NOMO-1 treated with dmso at 0.1 percent for 144 hours (cell line): ENCODE measurements at regions not wholly inside any gene's neighbourhood (a gene's known extent, or its start where the extent isn't known, plus 50 kb on each side); places are given as distances from the start of the nearest gene placed in this dataset.

Experiments used
- DNase-seq: peaks from one replicate; lab custom pipeline; 2025; ENCODE audit not compliant: unreplicated experiment; lab: John Stamatoyannopoulos, UW

DNA sequence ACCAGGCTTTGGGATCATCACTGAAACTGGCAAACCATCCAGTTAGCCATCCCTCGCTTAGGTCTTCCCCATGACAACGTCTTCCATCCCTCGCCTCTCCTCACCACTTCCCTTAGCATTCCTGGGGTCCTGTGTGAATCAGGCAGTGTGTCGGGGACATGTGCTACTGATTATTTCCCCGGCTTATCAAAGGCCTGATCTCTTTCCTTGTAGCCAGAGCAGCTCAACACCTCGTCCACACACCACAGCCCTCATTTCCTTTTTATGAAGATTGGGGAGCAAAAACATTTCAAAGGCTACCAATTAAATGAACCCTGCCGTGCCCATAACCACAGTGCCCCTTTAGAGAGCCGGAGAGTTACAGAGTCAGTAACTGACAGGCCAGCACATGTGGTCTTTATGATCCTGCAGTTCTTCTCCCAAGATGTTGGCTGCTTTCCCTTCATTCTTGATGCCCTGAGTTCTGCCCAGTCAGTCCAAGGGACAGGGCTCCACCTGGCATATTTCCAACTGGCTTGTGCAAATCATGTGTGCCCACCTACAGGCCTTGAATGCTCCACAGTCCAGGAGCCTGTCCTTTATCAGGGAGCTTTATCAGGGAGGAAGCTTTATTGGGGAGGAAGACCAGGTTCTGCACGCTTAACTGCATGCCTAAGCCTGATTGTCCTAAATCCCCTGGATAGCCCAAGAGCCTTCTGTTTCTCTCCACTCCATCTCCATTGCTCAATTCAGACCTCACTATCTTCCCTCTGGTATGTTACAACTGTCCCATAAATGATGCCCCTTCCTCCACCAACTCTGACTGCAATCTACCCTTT is 343.1 kb downstream of the CYRIA start:
- no peak for DNase-seq

DNA sequence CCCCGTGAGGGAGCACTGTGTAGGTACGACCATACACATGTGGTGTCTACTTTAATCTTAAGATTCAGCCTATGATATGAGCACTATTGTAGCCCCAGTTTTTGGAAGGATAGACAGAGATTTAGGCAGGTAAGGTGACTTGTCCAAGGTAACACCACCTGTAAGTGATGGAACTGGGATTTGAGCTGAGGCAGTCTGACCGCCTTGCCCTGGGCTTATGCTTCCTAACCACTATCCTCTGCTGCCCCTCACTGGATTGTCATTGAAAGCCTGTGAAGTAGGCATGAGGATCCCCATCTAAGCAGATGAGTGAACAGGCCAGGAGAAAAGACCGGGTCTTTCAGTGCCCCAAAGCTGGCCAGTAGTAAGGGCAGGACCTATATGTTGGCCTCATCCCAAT is 343.8 kb downstream of the CYRIA start:
- DNase-seq: no peak

DNA sequence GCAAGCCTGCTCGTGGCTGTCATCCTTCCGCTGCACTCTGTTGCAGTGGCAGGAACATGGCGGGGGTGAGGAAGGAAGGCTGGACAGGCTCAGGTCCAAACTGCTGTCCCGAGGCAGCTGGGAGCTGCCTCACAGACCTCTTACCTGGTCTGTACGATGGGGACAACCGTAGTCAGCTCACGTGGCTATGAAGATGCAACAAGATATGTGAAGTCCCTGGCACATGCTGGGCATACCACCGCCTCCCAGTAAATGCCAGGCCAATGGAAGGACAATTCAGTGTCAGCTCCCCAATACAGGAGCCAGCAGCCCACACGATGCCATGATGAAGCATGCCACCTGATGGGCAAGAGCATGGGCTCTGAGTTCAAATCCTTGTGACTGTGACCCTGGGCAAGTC is 344.4 kb downstream of the CYRIA start:
- no peak for DNase-seq

DNA sequence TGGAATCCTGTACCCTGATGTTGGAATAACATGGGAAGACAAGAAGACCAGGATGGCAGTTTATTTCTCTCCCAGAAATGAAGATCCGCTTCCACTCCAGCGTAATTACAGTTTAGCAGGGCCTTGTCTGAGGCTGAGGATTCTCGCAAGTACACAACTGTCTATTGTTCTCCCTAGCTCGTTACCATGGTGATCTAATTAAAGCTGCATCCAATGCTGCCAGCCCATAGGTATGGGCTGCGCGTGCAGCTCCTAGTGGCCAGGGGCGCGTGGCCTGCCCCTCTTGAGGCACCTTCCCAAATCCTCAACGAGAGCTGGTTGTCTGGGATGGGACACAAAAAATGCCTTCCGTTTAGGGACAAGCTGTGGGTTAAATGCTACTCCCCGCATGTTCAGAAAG is 344.9 kb downstream of the CYRIA start:
- no peak for DNase-seq

DNA sequence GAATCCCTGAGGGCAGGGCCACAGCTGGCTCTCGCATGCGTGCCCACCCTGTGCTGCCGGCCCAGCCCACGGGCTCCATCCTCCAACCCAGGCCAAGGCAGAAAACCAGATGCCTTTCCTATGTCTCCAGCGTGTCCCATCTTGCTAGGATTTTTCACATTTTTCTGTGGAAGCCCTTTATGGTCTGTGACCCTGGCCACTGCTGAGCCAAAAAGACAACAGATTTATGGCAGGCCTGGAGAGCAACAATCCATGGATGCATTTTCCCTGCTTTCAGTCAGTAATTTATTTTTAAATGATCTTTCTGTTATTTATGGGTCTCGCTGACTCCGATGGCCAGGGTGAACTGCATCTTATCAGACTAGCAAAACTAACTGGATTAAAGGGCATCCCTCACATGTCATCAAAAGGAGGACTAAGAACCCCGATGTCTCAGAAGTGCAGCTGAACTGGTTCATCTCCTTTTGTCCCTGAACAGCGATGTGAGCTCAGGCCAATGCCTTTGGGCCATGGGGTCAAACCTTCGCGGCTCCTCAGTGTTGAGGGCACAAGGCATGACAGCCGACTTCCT is 346.0 kb downstream of the CYRIA start:
- no peak for DNase-seq

DNA sequence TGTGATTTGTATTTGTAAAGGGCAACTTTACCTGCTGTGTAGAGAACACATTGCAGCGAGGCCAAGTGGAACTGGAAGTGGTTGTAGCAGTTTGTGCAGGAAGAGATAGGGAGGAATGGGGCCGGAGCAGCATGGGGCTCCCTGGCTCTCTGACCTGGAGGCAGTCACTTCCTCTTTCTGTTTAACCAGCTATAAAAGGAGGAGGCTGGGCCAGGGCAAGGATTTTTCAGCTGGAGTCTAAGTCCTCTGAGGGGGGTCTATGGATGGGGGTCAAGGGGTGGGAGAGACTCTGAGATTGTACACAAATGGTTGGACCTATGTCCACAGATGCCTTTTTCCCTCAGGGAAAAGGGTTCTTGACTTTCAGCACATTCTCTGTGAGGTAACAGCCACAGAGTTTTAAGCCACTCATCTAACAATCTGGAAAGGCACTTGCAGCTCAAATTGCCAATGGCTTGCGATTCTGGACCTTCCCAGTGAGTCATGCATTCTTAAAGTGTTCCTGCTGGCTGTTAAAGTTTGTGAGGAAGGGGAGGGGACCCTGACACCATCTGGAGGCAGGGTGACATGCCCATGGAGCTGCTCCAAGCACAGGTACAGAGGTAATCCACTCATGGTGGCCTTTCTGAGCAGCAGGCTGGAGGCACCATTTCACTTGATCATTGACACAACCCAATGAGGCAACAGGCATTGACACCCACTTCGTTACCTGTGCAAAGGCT is 347.0 kb downstream of the CYRIA start:
- no peak for DNase-seq

DNA sequence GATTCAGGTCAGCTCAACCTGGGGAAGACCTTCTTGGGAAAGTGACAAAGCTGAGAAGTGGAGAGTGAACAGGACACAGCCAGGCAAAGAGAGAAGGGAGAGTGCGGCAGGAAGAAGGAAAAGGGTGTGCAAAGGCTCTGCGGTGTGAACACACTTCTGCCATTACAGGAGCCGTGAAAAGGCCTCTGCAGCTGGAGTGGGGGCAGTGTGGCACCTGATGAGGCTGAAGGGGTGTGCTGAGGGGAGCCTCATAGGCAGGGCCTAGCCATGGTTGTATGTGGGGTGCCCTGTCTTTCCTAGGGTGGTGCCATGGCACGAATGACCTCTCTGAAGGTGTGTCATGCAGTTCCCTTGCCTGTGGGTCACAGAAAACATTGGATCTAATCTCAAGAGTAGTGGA is 347.6 kb downstream of the CYRIA start:
- no peak for DNase-seq

DNA sequence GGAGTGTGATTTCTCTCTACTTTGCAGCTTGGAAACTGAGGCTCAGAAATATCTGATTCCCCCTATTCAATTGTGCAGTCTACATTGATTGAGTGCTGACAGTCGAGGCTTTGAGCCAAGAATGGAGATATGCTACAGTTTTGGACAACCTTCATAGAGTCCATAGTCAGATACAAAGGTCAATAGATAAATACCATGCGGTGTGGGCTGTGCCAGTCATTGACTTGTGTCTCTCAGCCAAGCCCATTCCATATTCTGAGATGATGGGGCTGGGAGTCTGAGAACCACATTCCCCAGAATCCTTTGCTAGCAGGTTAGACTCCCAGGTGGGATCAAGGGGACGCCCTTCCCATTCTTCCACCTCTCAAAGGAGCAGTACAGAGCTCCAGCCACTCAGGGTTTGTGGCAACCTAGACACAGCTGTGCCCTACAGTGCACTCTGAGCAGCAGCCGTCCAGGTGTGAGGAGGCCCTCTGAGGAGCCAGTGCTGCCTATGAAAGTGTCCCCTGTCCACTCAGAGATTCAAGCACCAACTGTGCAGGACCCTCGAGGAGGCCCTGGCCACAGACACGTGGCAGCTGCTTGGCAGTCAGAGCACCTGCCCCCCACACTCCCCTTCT is 348.3 kb downstream of the CYRIA start:
- DNase-seq: no peak

DNA sequence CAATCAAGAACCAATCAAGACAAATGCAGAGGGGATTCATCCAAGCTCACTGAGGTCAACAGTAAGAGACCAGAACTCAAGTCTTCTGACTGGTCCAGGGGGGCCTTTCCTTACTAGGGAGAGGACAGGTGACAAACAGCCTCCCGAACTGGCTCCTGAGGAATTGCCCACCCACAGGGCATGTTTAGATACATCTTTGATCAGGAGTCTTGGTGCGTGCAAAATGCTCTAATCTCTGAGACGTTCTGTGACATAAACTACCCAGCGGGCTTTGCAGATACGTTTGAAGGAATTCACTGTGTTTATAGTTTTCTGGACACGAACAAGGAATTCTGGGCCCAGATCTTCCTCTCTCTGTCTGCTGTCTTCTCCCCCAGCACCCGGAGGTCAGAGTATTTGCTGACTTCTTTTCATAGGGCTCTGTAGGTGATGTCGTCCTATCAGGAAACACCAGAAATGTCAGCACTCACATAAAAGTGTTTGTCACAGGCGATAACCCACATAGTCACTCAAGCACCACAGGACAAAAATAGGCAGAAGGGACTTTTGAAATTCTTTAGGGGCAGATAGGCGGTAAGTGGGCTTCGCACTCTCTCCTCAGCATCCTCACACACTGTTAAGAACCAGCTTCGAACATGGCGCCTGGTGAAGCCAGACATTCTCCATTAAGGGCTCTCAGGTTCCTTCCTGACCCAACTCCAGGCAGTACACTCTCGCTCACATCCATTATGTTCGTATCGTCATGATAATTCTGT is 349.0 kb downstream of the CYRIA start:
- no peak for DNase-seq

DNA sequence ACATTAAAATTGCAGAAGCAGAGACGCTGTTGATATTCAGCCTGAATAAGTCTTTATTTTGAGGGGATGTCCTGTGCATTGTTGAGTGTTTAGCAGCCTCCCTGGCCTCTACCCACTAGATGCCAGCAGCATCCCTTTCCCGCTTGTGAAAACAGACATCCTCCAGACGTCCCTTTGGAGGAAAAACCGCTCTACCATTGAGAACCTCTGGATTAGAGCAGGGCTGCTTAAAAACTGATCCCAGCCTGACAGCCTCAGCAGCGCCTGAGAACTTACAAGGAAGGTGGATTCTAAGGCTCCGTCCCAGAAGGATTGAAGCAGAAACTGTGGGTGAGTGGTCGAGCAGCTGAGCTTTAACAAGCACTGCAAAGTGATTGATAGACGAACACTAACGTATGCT is 349.7 kb downstream of the CYRIA start:
- DNase-seq: no peak

DNA sequence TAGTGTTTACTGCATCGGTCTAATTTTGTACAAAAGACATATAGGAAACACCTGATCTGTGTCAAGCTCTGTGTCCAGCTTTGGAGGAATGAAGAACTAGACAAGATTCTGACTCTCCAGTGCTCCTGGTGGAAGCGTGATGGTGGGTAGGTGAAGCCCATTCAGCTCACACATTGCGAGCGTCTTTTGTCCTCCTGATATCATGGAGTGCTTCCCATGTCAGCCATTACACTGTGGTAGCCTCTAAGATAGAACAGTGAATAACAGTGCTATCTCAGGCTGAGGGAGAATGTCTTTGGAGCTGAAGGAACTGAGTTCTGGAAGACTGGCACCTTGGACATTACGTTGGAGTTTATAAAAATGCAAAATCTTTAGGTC is 350.2 kb downstream of the CYRIA start:
- no peak for DNase-seq

DNA sequence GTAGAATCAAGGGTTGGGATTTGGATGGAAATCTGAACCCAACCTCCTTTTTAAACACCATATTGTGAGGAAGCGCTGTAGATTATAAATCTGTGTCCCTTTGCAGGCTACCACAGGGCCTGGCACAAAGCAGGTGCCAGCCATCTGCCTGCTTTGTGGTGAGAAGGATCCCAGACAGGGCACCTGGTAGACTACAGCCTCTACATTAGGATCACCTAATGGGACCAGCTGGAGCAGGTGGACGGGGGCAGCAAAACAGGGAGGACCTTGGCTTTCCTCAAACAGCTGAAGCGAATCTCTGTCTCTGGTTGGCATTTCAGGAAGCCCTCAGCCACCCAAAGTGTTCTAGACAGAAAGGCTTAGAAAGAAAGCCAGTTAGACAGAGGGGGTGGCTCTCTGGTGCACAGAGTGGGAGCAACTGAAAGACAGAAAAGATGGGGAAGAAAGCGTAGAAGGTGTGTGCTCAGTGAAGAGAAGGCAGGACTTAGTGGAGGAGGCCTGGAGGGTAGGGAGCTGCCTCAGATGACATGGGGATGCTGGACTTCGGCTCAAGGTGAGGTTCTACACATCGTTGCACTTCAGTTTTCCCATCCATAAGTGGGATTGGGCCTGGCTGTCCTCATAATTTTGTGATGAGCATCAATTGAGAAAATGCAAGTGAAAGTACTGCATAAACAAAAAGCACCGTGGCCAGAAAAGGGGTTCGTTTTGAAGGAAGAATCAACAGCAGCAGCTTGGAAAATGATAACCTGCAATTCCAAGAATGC is 350.8 kb downstream of the CYRIA start:
- no peak for DNase-seq

DNA sequence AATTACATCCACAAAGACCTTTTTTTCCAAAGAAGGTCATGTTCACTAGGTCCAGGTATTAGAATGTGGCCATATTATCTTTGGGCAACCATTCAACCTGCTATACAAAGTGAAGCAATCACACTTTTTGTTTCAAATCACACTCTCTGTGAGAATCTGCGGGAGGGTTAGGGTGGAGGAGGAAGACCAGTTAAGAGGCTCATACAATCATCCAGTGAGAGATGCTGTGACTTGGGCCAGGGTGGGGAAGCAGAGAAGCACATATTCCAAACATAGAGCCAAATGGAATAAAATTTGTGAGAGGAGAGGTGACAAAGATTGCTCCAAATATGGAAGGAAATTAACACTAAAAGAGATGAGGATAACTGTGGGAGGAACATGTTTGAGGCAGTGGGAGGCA is 351.6 kb downstream of the CYRIA start:
- no peak for DNase-seq

DNA sequence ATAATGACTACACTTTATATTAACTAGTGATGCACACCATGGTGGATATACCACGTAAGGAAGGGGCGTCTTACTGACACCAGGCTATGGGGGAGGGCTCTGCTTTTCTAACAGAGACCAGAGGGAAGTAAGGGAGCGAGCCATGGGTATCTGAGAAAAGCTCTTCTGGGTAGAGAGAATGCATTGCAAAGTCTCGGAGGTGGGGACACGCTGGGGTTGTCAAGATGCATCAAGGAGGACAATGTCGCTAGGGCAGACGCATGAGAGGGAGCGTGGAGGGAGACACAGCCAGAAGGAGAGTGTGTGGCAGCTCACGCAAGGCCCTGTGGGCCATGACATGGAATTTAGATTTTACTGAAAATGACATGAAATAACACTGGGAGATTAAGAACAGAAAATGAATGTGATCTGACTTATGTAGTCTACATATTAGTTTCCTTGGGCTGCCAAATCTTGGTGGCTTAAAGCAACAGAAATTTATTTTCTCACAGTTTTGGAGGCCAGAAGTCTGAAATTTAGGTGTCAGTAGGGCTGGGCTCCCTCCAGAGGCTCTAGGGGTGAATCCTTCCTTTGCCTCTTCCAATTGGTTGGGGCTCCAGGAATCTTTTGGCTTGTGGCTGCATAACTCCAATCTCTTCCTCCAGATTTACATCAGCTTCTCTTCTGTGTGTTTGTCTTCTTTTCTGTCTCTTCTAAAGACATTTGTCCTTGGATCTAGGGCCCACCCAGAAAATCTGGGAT is 352.2 kb downstream of the CYRIA start:
- DNase-seq: no peak

DNA sequence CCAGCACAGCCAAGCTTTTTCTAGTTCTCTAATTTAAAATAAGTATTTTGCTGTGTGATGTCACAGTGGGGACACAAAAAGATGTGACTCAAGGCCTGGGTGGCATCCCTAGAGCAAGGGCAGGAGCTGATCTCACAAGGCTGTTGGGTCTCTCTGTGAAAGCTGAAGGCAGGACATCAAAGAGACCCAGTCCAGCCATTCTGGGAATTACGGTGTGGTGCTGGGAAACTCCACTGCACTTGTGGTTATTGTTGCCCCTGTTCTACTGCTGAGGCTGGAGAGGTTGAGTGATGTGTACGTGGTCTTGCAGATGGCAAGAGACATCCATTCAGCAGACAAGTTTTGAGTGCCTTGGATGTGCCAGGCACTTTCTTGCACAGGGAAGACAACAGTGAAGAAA is 352.9 kb downstream of the CYRIA start:
- no peak for DNase-seq

DNA sequence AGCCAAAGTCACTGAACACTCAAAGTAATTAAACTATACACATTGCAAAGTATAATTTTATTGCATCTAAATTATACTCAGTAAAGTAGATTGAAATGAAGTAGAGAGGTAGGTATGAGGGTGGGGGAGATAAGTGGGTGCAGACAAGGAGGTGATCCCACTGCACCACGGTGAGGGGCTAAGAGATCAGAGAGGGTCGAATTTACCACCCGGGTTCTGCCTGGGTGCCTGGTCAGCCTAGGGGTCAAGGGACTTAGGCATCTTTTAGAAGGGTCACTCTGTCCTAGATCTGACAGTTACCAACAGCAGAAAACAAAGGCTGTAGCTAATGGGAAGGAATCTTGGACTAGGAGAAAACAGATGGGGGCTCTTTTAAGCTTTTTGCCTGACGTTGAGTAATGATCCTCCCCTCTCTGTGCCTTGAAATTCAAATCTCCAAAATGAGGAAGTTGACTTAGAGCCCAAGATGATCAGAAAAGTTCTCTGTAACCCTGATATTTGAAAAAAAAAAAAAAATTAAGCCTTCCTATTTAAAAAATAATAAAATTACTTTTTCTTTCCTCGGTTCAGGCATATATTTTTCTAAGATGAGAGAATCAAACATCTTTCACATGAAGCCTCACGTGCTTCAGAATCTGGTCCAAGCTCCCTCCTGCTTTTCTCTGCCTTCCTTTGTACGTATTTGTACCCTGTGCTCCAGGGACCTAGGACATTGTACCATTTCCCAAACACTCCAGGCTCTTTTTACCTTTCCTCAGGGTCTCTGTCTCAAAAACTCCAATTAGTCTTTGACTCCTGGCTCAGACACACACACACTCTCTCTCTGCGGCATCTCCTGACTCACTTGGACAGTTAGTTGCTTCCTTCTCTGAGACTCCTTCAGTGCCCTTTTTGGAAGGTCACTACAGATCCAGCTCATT is 353.9 kb downstream of the CYRIA start:
- DNase-seq: no peak

DNA sequence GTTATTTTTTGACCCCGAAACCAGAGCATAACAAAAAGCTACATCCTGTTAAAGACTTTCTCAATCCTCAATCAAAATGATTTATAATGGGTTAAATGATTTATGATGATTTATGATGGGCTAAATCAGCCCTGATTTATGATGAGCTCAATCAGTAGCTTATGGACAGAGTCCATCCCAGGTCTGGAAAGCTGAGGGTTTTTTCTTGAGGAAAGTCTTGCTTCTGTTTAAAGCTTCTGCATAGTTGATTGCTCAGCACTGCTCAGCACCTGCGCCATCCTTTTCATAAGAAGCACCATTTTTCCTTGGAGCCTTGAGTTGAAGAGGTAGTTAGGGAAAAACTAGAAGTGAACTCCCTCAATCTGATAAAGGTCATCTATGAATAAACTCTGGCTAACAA is 356.8 kb downstream of the CYRIA start:
- no peak for DNase-seq

DNA sequence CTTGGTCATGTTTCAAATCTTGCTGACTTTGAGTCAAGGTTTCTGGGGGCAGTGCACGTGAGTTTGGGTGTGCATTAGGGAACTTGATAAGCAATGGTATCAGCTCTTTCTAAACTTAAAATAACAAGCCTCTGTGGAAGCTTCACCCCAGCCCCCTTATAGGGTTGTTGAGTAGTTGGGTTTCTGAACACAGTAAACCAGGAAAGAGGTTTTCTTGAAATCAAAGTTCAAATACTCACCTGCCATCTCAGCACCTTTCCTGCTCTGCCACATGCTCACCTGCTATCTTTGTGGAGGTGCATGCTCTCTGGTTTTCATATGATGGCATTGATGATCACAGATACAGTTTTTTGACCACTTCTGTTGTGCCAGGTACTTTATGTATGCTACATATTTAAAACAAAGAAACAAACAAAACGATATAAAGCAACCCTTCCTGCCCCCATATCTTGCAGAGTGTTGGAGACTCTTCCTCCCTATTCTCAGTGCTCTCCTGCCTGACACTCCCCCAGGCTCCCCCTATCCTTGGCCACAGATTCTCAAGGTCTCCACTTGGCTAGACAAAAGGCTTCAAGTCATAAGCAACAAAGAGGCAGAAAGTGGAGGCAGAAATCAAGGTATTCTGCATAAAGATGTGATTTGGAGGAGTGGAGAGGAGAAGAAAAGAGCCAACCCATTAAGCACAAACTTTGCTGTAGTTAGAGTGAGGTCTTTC is 360.6 kb downstream of the CYRIA start:
- no peak for DNase-seq
